ENCODE measurements at regions not wholly inside any gene's neighbourhood (a gene's known extent, or its start where the extent isn't known, plus 50 kb on each side); places are given as distances from the start of the nearest gene placed in this dataset.

DNA sequence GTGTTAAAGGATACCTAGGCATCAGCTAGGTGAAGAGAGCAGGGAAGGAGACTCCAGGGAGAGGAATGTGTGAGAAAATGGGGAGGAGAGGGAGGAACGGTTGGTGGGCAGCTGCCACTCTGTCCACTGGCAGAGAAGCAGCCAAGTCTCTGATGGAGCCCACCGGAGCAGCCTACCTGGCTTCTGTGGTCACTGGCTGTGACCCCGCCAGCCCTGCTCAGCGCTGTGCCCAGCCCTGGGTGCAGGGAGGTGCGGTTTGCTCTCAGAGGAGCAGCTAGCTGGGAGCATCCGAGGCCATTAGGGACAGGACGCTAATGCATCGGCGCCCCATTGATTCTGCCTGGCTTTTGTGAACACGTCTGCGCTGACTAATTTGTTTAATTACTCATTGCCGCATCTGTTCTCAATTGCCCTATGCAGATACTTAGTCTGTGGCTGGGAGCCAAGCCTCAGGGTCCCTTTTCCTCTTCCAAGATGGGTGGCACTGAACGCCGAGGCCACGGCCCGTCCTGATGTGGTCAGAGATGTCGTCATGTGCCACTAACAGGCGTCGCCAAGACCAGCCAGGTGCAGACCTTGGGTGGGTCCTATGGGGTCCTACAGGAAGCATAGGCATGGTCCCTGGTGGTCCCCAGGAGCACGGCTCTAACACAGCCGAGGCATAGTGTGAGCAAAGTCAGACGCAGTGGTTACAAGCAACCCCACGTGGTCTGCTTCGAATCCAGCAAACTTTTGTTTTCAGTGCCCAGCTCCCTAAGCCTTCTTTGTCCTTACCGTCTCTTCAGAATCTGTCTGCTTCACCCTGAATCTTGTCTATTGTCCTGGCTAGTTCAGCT, 82.0 kb downstream of the RRM2 start:
- H3K4me1 Mint-ChIP-seq: no peaks in the 10 kb centered on the region
- H3K27me3 Mint-ChIP-seq (ENCODE audit: low read depth in 3 of 3): peaks cover 0 to 2% (median 0%) of the 10 kb centered on the region in 3 donors
- H3K36me3 ChIP-seq (replicated peaks in 1 of 2; ENCODE audit: control insufficient read depth in 1 of 2, insufficient read depth in 2 of 2, low read length in 2 of 2): peaks cover 2 to 5% of the 10 kb centered on the region in 2 donors
- WGBS (ENCODE audit: insufficient coverage): 77% methylated on average over 24 of the region's 25 CpGs
- no peaks in the 10 kb centered on the region for H4K20me1 ChIP-seq (ENCODE audit: insufficient read depth, low read length)
- H3K4me3 ChIP-seq (replicated peaks in 1 of 3; ENCODE audit: low read depth in 2 of 3, low read length in 3 of 3): no peak overlapping the region
- H3K36me3 Mint-ChIP-seq: peaks cover 28 to 47% of the 10 kb centered on the region in 2 donors
- no peak overlapping the region for H3K9ac ChIP-seq (ENCODE audit: insufficient read depth, low read length, poor library complexity, severe bottlenecking)
- no peak overlapping the region for H3K27ac ChIP-seq (ENCODE audit: low read depth in 1 of 2, low read length in 2 of 2)
- no peak for DNase-seq
- H3K4me2 ChIP-seq (replicated peaks; ENCODE audit: extremely low read depth, low read length, poor library complexity, severe bottlenecking): no peak overlapping the region
- peak overlapping the region in 2 of 7 donors; percentile 11 to 42 for H3K27ac Mint-ChIP-seq
- H3K4me3 Mint-ChIP-seq: no peak overlapping the region
- H3K9me3 Mint-ChIP-seq: no peaks in the 10 kb centered on the region
- no peak overlapping the region for H2AFZ ChIP-seq (ENCODE audit: insufficient read depth, low read depth, low read length, poor library complexity, severe bottlenecking)
- intact Hi-C loops (cut with micrococcal nuclease): no loop called here
- no peaks in the 10 kb centered on the region for H3K9me3 ChIP-seq (replicated peaks in 1 of 2; ENCODE audit: control insufficient read depth in 1 of 2, insufficient read depth in 1 of 2, low read length in 2 of 2)
- H3K4me1 ChIP-seq (ENCODE audit: control insufficient read depth in 1 of 2, insufficient read depth in 2 of 2, low read length in 2 of 2): no peaks in the 10 kb centered on the region
- no peaks in the 10 kb centered on the region for H3K27me3 ChIP-seq (ENCODE audit: control insufficient read depth in 2 of 2, insufficient read depth in 2 of 2, low read length in 2 of 2)
- H3K79me2 ChIP-seq (ENCODE audit: insufficient read depth, low read length): no peaks in the 10 kb centered on the region
- TF ChIP-seq, protein P1, sequence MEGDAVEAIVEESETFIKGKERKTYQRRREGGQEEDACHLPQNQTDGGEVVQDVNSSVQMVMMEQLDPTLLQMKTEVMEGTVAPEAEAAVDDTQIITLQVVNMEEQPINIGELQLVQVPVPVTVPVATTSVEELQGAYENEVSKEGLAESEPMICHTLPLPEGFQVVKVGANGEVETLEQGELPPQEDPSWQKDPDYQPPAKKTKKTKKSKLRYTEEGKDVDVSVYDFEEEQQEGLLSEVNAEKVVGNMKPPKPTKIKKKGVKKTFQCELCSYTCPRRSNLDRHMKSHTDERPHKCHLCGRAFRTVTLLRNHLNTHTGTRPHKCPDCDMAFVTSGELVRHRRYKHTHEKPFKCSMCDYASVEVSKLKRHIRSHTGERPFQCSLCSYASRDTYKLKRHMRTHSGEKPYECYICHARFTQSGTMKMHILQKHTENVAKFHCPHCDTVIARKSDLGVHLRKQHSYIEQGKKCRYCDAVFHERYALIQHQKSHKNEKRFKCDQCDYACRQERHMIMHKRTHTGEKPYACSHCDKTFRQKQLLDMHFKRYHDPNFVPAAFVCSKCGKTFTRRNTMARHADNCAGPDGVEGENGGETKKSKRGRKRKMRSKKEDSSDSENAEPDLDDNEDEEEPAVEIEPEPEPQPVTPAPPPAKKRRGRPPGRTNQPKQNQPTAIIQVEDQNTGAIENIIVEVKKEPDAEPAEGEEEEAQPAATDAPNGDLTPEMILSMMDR (IDR thresholded peaks at IDR 0.05): no peak

DNA sequence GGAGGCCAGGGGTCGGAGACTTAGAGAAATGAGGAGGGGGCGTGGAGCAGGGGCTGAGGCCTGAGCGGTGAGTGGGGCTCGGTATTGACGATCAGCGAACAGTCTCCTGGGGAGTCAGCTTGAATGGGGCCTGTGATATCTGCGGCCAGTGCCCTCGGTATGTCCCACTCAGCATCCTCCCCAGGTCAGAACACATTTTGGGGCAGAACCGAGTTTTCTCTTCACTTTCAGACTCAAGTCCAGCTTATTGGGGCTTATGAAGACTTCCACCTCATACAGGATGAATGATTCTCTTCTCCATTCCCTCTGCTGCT, 82.6 kb downstream of the RRM2 start:
- WGBS (ENCODE audit: insufficient coverage): 100% methylated on average over 3 of the region's 9 CpGs
- H4K20me1 ChIP-seq (ENCODE audit: insufficient read depth, low read length): no peaks in the 10 kb centered on the region
- H3K9ac ChIP-seq (ENCODE audit: insufficient read depth, low read length, poor library complexity, severe bottlenecking): no peak overlapping the region
- no peak overlapping the region for H3K27ac ChIP-seq (ENCODE audit: low read depth in 1 of 2, low read length in 2 of 2)
- no peak overlapping the region for H2AFZ ChIP-seq (ENCODE audit: insufficient read depth, low read depth, low read length, poor library complexity, severe bottlenecking)
- Mint-ChIP-seq H3K4me3 (no peak overlapping the region), H3K27ac (peak overlapping the region in 1 of 7 donors; percentile 42), H3K9me3 (no peaks in the 10 kb centered on the region), H3K27me3 (ENCODE audit: low read depth in 3 of 3) (peaks cover 0 to 3% (median 2%) of the 10 kb centered on the region in 3 donors), H3K36me3 (peaks cover 31 to 50% of the 10 kb centered on the region in 2 donors), H3K4me1 (no peaks in the 10 kb centered on the region)
- H3K4me3 ChIP-seq (replicated peaks in 1 of 3; ENCODE audit: low read depth in 2 of 3, low read length in 3 of 3): no peak overlapping the region
- no peaks in the 10 kb centered on the region for H3K4me1 ChIP-seq (ENCODE audit: control insufficient read depth in 1 of 2, insufficient read depth in 2 of 2, low read length in 2 of 2)
- H3K36me3 ChIP-seq (replicated peaks in 1 of 2; ENCODE audit: control insufficient read depth in 1 of 2, insufficient read depth in 2 of 2, low read length in 2 of 2): peaks cover 2 to 5% of the 10 kb centered on the region in 2 donors
- intact Hi-C loops (cut with micrococcal nuclease): no loop called here
- TF ChIP-seq, protein P1 (IDR thresholded peaks at IDR 0.05): no peak
- no peak overlapping the region for H3K4me2 ChIP-seq (replicated peaks; ENCODE audit: extremely low read depth, low read length, poor library complexity, severe bottlenecking)
- H3K79me2 ChIP-seq (ENCODE audit: insufficient read depth, low read length): no peaks in the 10 kb centered on the region
- DNase-seq: no peak
- H3K27me3 ChIP-seq (ENCODE audit: control insufficient read depth in 2 of 2, insufficient read depth in 2 of 2, low read length in 2 of 2): no peaks in the 10 kb centered on the region
- no peaks in the 10 kb centered on the region for H3K9me3 ChIP-seq (replicated peaks in 1 of 2; ENCODE audit: control insufficient read depth in 1 of 2, insufficient read depth in 1 of 2, low read length in 2 of 2)

Data from CD14-positive monocyte (primary cell).